ENCODE measurements at regions not wholly inside any gene's neighbourhood (a gene's known extent, or its start where the extent isn't known, plus 50 kb on each side); places are given as distances from the start of the nearest gene placed in this dataset.

DNA sequence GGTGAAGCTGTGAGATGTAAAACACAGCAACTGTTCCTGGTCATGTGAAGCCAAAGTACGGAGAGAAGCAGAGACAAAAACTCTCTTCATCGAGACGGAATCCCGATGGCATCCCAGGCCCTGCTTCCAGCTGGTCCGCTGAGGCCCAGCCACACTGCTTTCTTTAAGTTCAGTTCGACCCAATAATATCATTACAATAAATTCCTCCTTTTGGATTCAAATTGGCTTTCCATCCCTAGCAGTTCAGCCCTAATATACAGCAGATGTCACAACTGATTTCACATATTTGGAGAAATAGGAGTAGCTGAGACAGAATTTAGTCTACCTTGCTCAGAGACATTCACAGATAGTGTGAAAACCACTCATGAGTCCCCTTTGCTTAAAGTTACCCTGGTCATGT is 98.3 kb upstream of the SPRY1 start:
- Histone ChIP-seq H3K4me1 (peaks cover 5% of the 10 kb centered on the region), H3K27ac (no peak overlapping the region), H3K36me3 (ENCODE audit: low read depth, missing control alignments) (no peaks in the 10 kb centered on the region), H3K27me3 (no peaks in the 10 kb centered on the region), H3K4me3 (no peak overlapping the region), H3K9me3 (no peaks in the 10 kb centered on the region)
- whole genome bisulfite sequencing, 2 donors: 92 to 97% methylated on average over 6 of the region's 6 CpGs
- DNase-seq: no peak
- TF ChIP-seq, protein P1, sequence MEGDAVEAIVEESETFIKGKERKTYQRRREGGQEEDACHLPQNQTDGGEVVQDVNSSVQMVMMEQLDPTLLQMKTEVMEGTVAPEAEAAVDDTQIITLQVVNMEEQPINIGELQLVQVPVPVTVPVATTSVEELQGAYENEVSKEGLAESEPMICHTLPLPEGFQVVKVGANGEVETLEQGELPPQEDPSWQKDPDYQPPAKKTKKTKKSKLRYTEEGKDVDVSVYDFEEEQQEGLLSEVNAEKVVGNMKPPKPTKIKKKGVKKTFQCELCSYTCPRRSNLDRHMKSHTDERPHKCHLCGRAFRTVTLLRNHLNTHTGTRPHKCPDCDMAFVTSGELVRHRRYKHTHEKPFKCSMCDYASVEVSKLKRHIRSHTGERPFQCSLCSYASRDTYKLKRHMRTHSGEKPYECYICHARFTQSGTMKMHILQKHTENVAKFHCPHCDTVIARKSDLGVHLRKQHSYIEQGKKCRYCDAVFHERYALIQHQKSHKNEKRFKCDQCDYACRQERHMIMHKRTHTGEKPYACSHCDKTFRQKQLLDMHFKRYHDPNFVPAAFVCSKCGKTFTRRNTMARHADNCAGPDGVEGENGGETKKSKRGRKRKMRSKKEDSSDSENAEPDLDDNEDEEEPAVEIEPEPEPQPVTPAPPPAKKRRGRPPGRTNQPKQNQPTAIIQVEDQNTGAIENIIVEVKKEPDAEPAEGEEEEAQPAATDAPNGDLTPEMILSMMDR (IDR thresholded peaks at IDR 0.05): no peak
- no peak for TF ChIP-seq POLR2A (IDR thresholded peaks at IDR 0.05)
- intact Hi-C loops (cut with DNase I; ENCODE audit: low total_unique reads): no loop called here

DNA sequence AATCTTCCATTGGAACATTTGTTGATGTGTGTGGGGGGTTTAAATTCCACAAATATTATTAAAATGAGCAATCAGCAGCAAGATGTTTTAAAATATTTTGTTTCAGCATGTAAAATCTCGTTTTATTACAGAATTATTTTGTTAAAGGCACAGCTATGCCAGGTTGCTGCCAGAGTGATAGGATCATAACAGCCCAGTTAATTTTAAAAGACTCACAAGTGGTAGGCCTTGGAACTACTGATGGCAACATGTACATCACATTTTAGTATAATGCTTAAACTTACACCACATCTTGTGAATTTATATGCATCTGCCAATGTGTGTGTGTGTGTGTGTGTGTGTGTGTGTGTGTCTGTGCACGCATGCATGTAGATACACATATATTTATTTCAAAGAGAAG is 97.8 kb upstream of the SPRY1 start:
- Histone ChIP-seq H3K9me3 (no peaks in the 10 kb centered on the region), H3K4me1 (peaks cover 5% of the 10 kb centered on the region), H3K4me3 (no peak overlapping the region), H3K36me3 (ENCODE audit: low read depth, missing control alignments) (no peaks in the 10 kb centered on the region), H3K27me3 (no peaks in the 10 kb centered on the region), H3K27ac (peak overlapping the region in 1 of 2 donors; percentile 4)
- 51 to 53% methylated on average over 2 of the region's 2 CpGs for WGBS, 2 donors
- intact Hi-C loops (cut with DNase I; ENCODE audit: low total_unique reads): no loop called here
- no peak for TF ChIP-seq POLR2A (IDR thresholded peaks at IDR 0.05)
- TF ChIP-seq, protein P1 (IDR thresholded peaks at IDR 0.05): no peak
- no peak for DNase-seq

DNA sequence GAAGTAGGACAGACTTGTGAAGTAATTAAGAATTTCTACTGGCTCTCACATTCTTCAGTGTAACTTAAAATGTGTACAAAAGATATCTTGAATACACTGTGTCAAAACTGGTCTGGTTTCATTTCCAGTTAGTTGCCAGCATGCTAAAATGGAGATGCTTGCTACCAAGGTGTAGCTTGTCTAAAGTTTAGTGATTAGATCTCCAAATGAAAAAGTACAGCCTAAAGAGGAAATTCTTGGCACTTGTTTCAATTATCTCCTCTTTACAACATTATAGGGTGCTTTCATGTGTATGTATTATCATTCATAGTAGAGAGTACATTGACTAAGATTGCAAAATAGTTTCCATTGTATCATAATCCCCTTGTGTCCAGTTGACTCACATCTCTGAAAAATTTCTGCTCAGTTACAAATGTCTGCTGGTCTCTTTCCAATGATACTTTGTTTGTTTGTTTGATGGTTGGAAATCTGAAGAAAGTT is 97.3 kb upstream of the SPRY1 start:
- H3K27ac ChIP-seq: peak overlapping the region in 1 of 2 donors; percentile 4
- DNase-seq: no peak
- no peak overlapping the region for H3K4me3 ChIP-seq
- no peaks in the 10 kb centered on the region for H3K27me3 ChIP-seq
- no peaks in the 10 kb centered on the region for H3K36me3 ChIP-seq (ENCODE audit: low read depth, missing control alignments)
- H3K9me3 ChIP-seq: no peaks in the 10 kb centered on the region
- intact Hi-C loops (cut with DNase I; ENCODE audit: low total_unique reads): no loop called here
- TF ChIP-seq POLR2A (IDR thresholded peaks at IDR 0.05): no peak
- TF ChIP-seq, protein P1 (IDR thresholded peaks at IDR 0.05): no peak
- H3K4me1 ChIP-seq: peaks cover 5% of the 10 kb centered on the region

DNA sequence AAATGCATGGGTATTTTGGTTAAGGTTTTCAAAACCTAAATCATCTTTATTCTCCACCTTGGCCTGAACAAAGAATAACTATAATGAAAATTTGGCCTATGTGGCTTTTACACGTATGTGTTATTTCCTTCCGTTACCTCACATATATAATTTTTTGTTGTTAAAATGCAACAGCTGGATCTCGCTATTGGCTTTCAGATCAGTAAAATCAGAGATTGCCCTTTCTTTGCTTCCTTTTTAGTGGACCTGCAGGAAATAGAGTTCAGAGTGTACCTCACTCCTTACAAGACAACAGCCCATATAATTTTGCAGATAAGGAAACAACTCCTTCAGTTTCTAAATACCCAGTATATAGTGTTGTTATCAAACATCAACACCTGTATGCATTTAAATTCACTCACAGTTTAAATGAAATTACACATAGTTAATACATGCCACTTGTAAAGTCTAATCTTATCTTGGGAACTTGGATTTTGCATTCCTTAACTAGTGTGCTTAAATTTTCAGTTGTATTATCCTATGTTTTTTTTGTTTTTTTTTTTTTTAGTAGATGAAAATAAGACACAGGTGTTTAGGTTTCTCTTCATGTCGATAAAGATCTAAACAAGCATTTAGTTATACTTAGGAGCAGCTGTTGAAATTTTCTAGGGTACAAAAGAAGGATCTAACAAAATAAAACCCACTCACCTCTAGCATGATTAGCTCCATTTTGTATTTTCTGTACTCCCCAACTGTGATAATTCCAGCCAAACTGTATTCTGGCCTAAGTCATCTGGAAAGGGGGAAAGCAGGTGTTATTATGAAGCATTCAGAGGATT is 96.2 kb upstream of the SPRY1 start:
- intact Hi-C loops (cut with DNase I; ENCODE audit: low total_unique reads): no loop called here
- DNase-seq: no peak
- 82 to 86% methylated on average over 4 of the region's 4 CpGs for WGBS, 2 donors
- H3K4me1 ChIP-seq: peaks cover 9% of the 10 kb centered on the region
- H3K27me3 ChIP-seq: no peaks in the 10 kb centered on the region
- no peaks in the 10 kb centered on the region for H3K36me3 ChIP-seq (ENCODE audit: low read depth, missing control alignments)
- H3K4me3 ChIP-seq: no peak overlapping the region
- no peaks in the 10 kb centered on the region for H3K9me3 ChIP-seq
- TF ChIP-seq POLR2A (IDR thresholded peaks at IDR 0.05): no peak
- TF ChIP-seq, protein P1 (IDR thresholded peaks at IDR 0.05): no peak
- no peak overlapping the region for H3K27ac ChIP-seq

DNA sequence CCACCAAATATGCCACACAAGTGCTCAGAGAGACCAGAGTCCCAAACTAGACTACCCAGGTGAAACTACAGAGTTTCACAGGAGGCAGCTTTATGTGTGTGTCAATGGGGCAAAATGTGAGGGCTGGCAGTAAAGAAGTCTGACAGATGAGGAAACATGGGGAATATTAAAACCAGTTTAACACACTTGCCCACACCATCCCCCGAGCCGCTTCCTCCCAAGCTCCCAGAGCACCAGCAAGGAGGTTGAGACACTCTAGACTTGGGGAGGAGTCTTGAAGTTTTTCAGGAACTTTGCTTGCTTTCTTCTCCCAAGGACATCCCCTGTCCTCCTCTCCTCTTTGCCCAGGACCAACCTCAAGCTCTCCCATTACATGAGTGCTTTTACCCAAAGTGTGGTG is 94.7 kb upstream of the SPRY1 start:
- no peaks in the 10 kb centered on the region for H3K36me3 ChIP-seq (ENCODE audit: low read depth, missing control alignments)
- H3K4me1 ChIP-seq: peaks cover 9% of the 10 kb centered on the region
- TF ChIP-seq, protein P1 (IDR thresholded peaks at IDR 0.05): no peak
- no peak for TF ChIP-seq POLR2A (IDR thresholded peaks at IDR 0.05)
- WGBS, 2 donors: 95 to 100% methylated on average over 2 of the region's 2 CpGs
- no peaks in the 10 kb centered on the region for H3K9me3 ChIP-seq
- intact Hi-C loops (cut with DNase I; ENCODE audit: low total_unique reads): no loop called here
- no peaks in the 10 kb centered on the region for H3K27me3 ChIP-seq
- H3K4me3 ChIP-seq: no peak overlapping the region
- no peak overlapping the region for H3K27ac ChIP-seq
- DNase-seq: no peak

All from testis (tissue), 2 donors.